ENCODE measurements at regions not wholly inside any gene's neighbourhood (a gene's known extent, or its start where the extent isn't known, plus 50 kb on each side); places are given as distances from the start of the nearest gene placed in this dataset.
"Not testable (repeated sequence)": the region's sequence is repeated elsewhere in the genome, so short reads cannot be mapped to it uniquely, and the experiment has no call there.

DNA sequence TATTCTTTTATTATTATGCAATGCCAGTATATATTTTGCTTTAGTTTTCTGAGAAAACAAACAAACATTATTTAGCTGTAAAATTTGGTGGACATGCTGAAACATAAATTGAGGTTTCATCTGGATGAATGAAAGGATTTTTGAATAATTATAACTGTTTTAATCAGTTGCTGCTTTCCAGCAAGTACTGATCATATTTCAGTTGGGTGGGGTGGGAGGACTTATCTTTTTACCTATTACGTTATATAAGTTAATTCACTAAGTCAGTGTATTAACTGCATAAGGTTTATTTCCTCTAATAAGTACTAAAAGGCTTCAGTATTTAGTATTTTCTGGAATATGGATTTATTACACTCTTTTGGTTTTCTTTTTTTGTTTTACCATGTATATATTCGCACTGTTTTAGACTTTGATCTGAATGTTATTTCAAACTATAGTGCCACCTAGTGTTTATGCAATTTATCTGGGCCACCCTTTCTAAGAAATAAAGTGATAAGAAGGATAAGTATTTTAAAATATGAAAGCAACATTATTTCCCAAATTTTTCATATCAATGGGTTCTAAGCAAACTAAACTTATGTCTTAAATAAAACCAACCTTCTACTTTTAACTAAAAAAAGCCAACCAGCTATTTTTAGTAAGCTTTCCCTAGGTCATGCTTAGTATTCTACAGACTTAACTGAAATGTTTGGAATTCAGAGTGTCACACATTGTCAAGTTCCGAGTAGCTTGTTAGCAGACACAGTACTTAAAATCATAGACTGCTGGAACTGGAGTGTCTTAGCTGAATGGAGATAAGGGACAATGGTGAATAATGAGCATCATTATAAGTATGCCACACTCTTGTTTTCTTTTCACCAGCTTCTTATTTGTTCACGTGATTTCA is 105.4 kb upstream of the MCHR2 start:
- peak in 1 of 3 donors; percentile 14 for DNase-seq

DNA sequence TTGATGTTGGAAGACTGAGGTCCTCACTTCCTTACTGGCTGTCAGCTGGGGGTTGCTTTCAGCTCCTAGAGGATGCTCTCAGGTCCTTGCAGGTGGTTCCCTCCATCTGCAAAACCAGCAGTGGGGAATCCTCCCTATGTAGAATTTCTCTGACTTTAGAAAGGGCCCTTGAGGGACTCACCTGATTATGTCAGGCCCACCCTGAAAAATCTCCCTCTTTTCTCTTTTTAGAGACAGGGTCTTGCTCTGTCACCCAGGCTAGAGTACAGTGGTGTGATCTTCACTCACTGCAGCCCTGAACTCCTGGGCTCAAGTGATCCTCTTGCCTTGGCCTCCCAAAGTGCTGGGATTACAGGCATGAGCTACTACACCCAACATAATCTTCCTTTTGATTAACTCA is 102.9 kb upstream of the MCHR2 start:
- DNase-seq, result no peak

DNA sequence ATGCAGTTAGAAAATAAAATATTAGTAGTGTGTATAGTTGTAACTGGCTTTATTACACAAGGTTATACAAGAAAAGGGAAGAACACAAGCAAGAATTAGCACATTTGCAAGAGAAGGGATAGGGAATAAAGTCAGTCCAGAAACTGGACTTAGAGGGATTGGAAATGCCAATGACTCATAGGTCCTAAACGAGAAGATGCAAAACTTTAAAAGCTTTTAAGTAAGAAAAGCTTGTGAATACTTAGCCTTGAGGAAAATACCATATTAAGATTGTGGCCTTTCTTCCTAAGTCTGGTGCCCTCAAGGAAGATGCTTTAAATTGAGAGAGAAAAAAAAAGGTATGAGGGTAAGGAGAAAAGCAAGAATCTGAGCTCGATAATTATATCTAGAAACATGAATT is 102.3 kb upstream of the MCHR2 start:
- no peak for DNase-seq

DNA sequence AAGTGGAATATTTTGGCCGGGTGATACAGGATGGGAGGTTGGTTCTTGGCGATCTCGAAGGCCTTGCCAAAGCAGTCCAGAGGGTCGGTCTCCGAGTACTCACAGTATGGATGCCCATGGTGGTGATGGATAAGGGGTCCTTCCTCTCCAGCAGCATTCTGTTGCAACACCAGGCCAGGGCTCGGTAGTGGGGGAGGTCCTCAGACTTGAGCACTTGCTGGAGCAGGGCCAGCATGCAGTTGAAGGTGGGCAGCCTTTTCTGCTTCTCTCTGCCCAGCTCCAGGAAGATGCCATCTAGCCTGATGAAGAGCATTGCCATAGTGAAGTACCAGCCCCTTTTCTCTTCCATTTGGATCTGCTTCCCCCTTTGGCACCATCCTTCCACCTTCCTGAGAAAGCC is 99.4 kb upstream of the MCHR2 start:
- DNase-seq, result no peak

DNA sequence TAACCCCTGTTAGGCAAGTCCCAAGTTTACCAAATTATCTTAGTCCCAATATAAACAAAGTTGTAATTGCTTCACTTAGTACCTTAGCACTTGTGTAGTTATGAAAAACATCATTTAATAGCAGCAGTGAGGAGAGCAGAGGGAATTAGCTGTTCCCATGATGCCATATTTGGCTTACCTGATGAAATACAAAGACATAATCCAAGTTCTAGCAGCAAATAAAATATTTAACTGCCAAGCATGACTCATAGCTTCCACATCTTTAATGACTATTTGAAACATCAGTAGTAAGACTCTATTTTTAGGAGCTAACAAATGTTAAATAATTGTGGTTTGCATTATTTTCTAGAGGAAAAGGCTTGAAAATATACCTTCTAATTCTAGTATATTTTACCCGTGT is 94.0 kb upstream of the MCHR2 start:
- peak; percentile 29 to 80 (median 30) for DNase-seq

DNA sequence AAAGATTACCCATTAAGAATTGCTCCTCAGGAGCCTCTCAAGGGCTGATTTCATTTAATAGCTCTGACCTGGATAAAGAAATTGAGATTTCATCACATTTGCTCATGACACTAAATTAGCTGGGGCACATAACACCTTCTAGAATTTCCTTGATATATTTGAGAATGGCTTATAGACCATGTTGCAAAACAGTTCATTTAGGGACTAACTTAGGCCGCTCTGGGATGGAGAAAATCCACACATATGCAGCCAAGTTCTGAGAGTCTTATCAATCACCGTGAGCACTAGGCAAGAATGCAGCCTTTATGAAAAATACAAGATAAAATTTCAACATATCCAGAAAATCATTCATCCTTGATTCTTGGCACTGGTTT is 91.0 kb upstream of the MCHR2 start:
- no peak for DNase-seq

DNA sequence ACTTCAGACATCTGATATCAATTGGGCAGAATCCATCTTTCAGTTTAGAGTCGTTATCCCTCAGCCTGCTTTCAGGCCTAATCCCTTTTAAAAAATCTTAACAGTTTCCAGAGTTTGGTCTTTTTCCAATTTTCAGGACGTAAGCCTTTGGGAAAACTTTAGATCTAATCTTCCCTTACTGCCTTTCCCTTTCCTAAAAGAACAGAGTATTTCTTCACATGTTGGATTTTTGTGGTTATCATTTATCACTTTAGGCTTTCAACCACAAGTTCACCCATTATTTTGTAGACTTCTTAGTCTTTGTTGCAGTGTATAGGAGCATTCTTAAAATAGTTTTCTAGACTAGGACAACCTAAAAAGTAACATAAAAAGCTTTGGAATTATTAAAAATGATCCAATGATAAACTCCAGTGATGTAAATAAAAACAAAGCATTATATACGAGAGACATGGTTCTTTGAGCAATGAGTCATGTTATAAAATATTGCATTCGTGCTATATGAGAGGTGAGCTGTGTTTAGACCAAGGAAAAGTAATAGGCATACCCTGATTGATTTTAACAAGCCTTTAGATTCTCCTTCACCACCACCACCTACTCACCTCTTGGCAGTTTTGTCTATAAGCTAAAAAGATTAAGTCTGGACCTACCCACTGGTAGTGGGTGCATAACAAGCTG is 90.4 kb upstream of the MCHR2 start:
- DNase-seq, result peak in 1 of 3 donors; percentile 87

DNA sequence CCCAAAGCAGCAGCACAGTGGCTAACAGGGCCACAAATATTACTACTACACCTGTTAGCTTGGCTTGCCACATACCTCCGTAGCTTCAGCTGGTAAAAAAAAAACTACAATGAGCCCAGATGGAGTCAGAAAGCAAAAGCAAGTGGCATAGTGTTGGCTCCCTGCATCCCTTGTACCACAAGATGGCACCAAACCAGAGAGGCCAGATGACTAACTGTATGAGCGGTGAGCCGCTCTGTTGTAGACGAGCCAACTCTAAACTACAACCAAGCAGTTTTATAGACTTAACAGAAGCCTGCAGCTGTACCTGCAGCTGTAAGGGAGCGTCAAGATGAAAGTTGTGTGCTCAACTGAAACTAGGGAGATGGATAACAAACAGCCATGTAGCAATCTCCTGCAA is 84.5 kb upstream of the MCHR2 start:
- DNase-seq, result no peak

DNA sequence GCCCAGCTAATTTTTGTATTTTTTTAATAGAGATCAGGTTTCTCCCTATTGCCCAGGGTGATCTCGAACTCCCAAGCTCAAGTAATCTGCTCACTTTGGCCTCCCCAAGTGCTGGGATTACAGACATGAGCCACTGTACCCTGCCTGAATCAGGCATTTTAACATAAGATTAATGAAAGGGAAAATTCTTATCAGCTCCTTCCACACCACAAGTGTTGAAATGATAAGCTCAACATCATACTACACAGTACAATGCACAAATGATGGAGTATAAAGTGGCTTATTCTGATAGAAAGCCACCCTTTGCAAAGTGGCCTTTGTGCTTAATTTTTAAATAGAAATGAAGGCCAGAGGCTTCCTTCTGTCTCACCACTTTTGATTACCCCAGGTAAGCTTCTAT is 71.3 kb upstream of the MCHR2 start:
- no peak for DNase-seq

DNA sequence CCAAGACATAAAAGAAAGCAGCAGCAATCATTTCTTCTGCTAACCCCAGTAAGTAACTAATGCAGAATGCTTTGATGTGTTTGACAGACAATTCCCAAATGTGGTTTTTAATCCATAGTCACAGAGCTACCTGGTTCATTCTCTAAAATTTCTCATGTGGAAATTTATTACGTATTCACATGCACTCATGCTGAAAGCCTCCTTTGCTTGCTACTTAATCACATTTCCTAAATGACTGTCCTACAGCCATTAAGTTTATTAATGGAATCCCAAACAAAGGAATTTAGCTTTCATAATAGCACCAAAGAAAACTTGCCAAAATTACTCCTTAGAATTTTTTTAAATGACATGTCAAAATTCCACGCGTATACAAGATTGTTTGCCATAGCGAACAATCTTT is 68.6 kb upstream of the MCHR2 start:
- DNase-seq, result no peak

DNA sequence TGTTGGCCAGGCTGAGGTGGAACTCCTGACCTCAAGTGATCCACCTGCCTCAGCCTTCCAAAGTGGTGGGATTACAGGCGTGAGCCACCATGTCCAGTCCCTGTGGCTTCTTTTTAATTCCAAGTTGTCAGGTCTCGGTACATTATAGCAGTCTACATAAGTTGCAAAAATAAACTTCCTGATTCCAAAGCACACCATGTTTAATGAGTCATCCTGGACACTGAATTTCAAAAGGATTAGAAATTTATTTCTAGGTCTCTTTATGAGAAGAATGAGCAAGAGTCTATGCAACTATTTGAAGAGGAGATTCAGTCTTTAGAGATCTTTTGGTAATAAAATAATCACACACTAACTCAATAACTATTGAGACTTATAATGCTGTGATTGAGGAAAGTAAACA is 63.9 kb upstream of the MCHR2 start:
- no peak for DNase-seq

DNA sequence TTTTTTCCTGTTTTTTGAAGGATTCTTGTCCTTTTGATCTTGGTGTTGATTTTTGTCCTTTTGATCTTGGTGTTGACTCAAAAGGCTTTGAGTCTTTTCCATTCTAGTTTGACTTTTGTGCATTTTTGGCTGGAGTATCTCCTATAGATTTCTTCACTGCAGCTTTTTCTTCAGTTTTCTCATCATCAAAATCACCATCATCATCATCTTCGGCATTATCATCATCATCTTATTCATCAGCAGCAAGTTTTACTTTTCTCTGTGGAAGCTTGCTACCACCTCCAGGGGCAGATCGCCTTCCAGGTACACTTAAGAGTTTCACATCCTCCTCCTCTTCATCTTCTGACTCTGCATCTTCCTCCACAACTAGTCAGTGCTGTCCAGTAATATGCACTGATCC is 56.5 kb upstream of the MCHR2 start:
- no peak for DNase-seq

DNA sequence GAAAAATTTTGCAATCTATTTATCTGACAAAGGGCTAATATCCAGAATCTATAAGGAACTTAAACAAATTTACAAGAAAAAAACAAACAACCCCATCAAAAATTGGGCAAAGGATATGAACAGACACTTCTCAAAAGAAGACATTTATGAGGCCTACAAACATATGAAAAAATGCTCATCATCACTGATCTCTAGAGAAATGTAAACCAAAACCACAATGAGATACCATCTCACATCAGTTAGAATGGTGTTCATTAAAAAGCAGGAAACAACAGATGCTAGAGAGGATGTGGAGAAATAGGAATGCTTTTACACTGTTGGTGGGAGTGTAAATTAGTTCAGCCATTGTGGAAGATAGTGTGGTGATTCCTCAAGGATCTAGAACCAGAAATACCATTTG is 49.9 kb upstream of the MCHR2 start:
- not testable (repeated sequence) for DNase-seq
